Muscle of leg (tissue), 3 donors: ENCODE measurements at regions not wholly inside any gene's neighbourhood (a gene's known extent, or its start where the extent isn't known, plus 50 kb on each side); places are given as distances from the start of the nearest gene placed in this dataset.
"Not testable (repeated sequence)": the region's sequence is repeated elsewhere in the genome, so short reads cannot be mapped to it uniquely, and the experiment has no call there.

Source experiments
- DNase-seq: peaks from one replicate; pipeline ENCODE4 v3.0.0; 2013
- H3K27ac ChIP-seq: one replicate; pipeline ENCODE4 v1.5.1; 2013; ENCODE audit warnings: mild to moderate bottlenecking, low read length, control low read depth
- H3K27me3 ChIP-seq: one replicate; pipeline ENCODE4 v1.6.1; 2013; ENCODE audit warnings: low read length; ENCODE audit not compliant: control insufficient read depth, insufficient read depth
- H3K36me3 ChIP-seq: one replicate; pipeline ENCODE4 v1.6.1; 2013; ENCODE audit warnings: low read length; ENCODE audit not compliant: control insufficient read depth, insufficient read depth
- H3K4me1 ChIP-seq: one replicate; pipeline ENCODE4 v1.6.1; 2013; ENCODE audit warnings: low read length; ENCODE audit not compliant: control insufficient read depth, insufficient read depth
- H3K4me3 ChIP-seq: one replicate; pipeline ENCODE4 v1.5.1; 2013; ENCODE audit warnings: low read length, control low read depth
- H3K9me3 ChIP-seq: replicated peaks from 2 replicates; pipeline ENCODE4 v1.6.1; 2013; ENCODE audit warnings: low read depth, low read length; ENCODE audit not compliant: control insufficient read depth
- WGBS: methylation state at CpG from one replicate; pipeline ENCODE4 v1.1.5; 2013; ENCODE audit warnings: missing lambda C conversion rate; ENCODE audit not compliant: insufficient coverage; 5-methylcytosine and 5-hydroxymethylcytosine counted together

DNA sequence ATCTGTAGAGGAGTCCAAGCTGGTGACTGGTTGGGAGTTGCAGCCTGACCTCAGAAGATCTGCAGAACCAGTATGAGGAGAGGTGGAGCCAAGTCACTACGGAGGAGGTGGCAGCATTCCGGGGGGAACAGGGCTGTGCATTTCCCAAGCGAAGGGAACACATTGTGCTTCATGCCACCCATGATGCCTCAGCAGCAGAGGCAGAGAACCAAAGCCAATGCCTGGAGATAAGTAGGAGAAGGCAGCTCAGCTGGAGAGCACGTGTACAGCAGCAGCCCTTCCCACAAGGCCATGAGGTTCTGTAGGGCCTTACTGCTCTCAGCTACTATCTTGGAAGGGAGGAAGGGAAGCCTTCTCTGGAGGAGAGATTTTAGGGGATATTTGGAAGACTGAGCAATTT is 67.2 kb upstream of the LRPPRC start:
- no peaks in the 10 kb centered on the region for H3K27me3 ChIP-seq
- H3K4me3 ChIP-seq = no peak overlapping the region
- no peak overlapping the region for H3K27ac ChIP-seq
- H3K4me1 ChIP-seq = no peaks in the 10 kb centered on the region
- WGBS = 86% methylated on average over 4 of the region's 4 CpGs
- H3K9me3 ChIP-seq = no peaks in the 10 kb centered on the region
- H3K36me3 ChIP-seq = no peaks in the 10 kb centered on the region
- no peak for DNase-seq

DNA sequence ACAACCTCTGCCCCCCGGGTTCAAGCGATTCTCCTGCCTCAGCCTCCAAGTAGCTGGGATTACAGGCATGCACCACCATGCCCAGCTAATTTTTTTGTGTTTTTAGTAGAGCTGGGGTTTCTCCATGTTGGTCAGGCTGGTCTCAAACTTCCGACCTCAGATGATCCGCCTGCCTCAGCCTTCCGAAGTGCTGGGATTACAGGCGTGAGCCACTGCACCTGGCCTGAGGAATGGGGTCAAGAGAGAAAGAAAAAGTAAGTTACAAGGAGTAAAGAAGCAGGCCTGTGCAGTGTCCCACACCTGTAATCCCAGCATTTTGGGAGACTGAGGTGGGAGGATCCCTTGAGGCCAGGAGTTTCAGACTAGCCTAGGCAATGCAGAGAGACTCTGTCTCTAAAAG is 68.5 kb upstream of the LRPPRC start:
- not testable (repeated sequence) for H3K36me3 ChIP-seq, H3K27me3 ChIP-seq, H3K27ac ChIP-seq, H3K9me3 ChIP-seq, H3K4me3 ChIP-seq, H3K4me1 ChIP-seq, DNase-seq
- WGBS = 92% methylated on average over 2 of the region's 6 CpGs

DNA sequence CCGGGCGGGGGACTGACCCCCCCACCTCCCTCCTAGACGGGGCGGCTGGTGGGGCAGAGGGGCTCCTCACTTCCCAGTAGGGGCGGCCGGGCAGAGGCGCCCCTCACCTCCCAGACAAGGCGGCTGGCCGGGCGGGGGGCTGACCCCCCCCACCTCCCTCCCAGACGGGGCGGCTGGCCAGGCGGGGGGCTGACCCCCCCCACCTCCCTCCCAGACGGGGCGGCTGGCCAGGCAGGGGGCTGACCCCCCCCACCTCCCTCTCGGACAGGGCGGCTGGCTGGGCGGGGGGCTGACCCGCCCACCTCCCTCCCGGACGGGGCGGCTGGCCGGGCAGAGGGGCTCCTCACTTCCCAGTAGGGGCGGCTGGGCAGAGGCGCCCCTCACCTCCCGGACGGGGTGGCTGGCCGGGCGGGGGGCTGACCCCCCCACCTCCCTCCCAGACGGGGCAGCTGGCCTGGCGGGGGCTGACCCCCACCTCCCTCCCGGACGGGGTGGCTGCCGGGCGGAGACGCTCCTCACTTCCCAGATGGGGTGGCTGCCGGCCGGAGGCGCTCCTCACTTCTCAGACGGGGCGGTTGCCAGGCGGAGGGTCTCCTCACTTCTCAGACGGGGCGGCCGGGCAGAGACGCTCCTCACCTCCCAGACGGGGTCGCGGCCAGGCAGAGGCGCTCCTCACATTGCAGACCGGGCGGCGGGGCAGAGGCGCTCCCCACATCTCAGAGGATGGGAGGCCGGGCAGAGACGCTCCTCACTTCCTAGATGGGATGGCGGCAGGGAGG is 71.4 kb upstream of the LRPPRC start:
- H3K27ac ChIP-seq, H3K36me3 ChIP-seq: not testable (repeated sequence)
- 95% methylated on average over 12 of the region's 57 CpGs for WGBS

DNA sequence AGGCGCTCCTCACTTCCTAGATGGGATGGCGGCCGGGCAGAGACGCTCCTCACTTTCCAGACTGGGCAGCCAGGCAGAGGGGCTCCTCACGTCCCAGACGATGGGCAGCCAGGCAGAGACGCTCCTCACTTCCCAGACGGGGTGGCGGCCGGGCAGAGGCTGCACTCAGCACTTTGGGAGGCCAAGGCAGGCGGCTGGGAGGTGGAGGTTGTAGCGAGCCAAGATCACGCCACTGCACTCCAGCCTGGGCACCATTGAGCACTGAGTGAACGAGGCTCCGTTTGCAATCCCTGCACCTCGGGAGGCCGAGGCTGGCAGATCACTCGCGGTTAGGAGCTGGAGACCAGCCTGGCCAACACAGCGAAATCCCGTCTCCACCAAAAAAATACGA is 72.0 kb upstream of the LRPPRC start:
- DNase-seq, H3K36me3 ChIP-seq, H3K9me3 ChIP-seq, H3K4me1 ChIP-seq, H3K27ac ChIP-seq, H3K27me3 ChIP-seq, H3K4me3 ChIP-seq: not testable (repeated sequence)
- 97% methylated on average over 5 of the region's 22 CpGs for WGBS

More for the DNA sequence above, 71.4 kb upstream of the LRPPRC start:
- not testable (repeated sequence) for H3K27me3 ChIP-seq, H3K4me1 ChIP-seq, DNase-seq, H3K4me3 ChIP-seq, H3K9me3 ChIP-seq

DNA sequence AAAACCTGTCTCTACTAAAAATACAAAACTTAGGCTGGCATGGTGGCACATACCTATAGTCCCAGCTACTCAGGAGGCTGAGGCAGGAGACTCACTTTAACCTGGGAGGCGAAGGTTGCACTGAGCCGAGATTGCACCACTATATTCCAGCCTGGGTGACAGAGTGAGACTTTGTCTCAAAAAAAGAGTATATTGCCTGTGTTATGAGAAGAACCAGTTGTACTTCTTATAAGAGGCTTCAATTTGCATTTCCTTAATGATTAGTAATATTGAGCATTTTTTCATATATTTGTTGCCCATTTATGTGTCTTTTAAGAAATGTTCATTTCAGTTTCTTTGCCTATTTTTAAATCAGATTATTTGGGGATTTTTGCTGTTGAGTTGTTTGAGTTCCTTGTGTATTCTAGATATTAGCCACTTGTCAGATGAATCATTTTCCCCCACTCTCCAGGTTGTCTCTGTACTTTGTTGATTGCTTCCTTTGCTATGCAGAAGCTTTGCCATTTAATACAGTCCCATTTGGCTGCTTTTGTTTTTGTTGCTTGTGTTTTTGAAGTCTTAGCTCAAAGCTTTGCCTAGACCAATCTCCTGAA is 75.8 kb upstream of the LRPPRC start:
- H3K27ac ChIP-seq = no peak overlapping the region
- peaks cover 3% of the 10 kb centered on the region for H3K9me3 ChIP-seq
- H3K27me3 ChIP-seq = no peaks in the 10 kb centered on the region
- no peak for DNase-seq
- no peaks in the 10 kb centered on the region for H3K36me3 ChIP-seq
- 100% methylated on average over 1 of the region's 2 CpGs for WGBS
- H3K4me1 ChIP-seq = peaks cover 5% of the 10 kb centered on the region
- no peak overlapping the region for H3K4me3 ChIP-seq

DNA sequence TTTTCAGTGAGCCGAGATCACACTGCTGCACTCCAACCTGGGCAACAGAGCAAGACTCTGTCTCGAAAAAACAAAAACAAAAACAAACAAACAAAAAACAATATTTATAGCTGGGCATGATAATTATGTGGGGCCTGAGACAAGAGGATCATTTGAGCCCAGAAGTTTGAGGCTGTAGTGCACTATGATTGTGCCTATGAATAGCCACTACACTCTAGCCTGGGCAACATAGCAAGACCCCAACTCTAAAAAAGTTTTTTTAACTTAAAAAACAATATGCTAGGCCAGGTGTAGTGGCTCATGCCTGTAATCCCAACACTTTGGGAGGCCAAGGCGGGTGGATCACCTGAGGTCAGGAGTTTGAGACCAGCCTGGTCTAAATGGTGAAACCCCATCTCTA is 77.9 kb upstream of the LRPPRC start:
- no CpG with 5 or more reads among the region's 3 CpGs for WGBS
- H3K27ac ChIP-seq, H3K27me3 ChIP-seq, H3K36me3 ChIP-seq, DNase-seq, H3K9me3 ChIP-seq, H3K4me3 ChIP-seq, H3K4me1 ChIP-seq: not testable (repeated sequence)

DNA sequence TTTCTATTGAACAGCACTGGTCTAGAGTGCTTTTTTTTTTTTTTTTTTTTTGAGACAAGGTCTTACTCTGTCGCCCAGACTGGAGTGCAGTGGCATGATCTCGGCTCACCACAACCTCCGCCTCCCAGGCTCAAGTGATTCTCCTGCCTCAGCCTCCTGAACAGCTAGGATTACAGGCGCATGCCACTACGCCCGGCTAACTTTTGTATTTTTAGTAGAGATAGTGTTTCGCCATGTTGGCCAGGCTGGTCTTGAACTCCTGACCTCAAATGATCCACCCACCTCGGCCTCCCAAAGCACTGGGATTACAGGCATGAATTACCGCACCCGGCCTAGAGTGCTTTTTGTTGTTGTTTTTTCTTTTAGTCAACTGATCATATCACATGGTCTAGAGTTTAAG is 79.0 kb upstream of the LRPPRC start:
- H3K27ac ChIP-seq = peak overlapping the region; percentile 35
- H3K36me3 ChIP-seq, H3K9me3 ChIP-seq, H3K4me3 ChIP-seq, H3K27me3 ChIP-seq, H3K4me1 ChIP-seq, DNase-seq: not testable (repeated sequence)
- no CpG with 5 or more reads among the region's 10 CpGs for WGBS

DNA sequence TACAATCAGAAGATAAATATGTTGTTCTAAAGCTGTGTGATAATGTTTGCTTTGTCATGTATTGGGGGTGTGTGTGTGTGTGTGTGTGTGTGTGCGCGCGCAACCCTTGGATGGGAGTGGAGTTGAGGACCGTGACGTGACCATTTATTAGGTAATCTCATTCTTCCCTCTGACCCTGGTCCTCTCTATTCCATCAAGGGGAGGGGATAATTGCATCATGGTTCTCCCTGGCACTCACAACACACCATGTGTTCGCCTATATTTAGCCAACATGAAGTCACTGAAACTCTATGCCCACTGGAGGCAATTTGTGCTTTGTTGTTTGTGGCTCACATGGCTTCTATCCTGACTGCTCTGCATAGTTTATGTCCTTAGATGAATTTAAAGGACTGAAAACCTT is 79.8 kb upstream of the LRPPRC start:
- Histone ChIP-seq H3K4me1 (peaks cover 5% of the 10 kb centered on the region), H3K27me3 (no peaks in the 10 kb centered on the region), H3K27ac (peak overlapping the region; percentile 79), H3K4me3 (no peak overlapping the region), H3K36me3 (no peaks in the 10 kb centered on the region), H3K9me3 (no peaks in the 10 kb centered on the region)
- DNase-seq = peak; percentile 75
- no CpG with 5 or more reads among the region's 6 CpGs for WGBS

DNA sequence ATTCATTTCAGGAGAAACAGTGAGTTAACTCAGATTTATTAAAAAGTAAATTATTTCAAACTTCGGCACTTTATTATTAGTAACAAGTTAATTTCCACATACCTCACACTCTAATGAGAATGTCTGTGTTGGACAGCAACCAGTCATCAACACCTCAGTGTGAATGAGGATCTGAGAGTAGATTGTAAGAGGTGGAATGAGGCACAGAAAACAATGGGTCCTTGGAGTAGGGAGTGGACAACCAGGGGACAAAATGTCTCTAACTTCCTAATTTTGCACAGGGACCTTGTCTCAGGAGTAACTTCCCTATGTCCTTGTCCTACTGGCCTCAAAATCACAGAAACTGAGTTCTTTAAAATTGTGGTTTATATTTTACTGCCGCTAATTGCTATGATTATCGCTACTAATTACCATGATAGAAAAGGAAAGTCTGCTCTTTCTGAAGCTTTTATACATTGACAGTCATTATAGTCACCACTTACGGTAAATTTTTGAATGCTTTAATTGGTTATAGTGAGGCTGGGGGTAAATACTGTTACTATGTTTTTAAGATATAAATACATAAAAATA is 82.2 kb upstream of the LRPPRC start:
- H3K27ac ChIP-seq = no peak overlapping the region
- no peak overlapping the region for H3K4me3 ChIP-seq
- H3K36me3 ChIP-seq = no peaks in the 10 kb centered on the region
- H3K4me1 ChIP-seq = peaks cover 5% of the 10 kb centered on the region
- no CpG with 5 or more reads among the region's 4 CpGs for WGBS
- DNase-seq = no peak
- no peaks in the 10 kb centered on the region for H3K9me3 ChIP-seq
- no peaks in the 10 kb centered on the region for H3K27me3 ChIP-seq

DNA sequence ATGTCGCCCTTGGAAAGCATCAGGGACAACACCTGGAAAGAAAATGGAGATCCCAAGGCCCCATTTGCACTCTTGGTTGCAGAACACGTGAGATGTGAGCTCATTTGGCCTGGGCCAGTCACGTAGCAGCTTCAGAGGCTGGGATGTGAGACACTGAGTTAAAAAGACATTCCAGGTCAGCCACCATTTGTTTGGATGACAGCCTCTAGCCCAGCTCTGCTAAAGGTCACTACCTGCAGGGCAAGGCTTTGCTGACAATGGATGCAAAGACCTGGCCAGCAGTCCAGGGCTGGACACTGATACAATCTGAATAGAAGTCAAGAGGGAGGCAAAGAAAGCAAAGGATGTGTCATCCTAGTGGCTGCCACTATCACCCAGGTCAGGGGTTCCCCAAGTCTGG is 83.9 kb upstream of the LRPPRC start:
- Histone ChIP-seq H3K9me3 (no peaks in the 10 kb centered on the region), H3K27ac (no peak overlapping the region), H3K36me3 (no peaks in the 10 kb centered on the region), H3K27me3 (no peaks in the 10 kb centered on the region), H3K4me3 (no peak overlapping the region), H3K4me1 (peaks cover 5% of the 10 kb centered on the region)
- DNase-seq = no peak
- WGBS = 56% methylated on average over 3 of the region's 3 CpGs
